IMR-90 (cell line): ENCODE measurements at regions not wholly inside any gene's neighbourhood (a gene's known extent, or its start where the extent isn't known, plus 50 kb on each side); places are given as distances from the start of the nearest gene placed in this dataset.

Experiments used
- POLR2A ChIP-seq: IDR thresholded peaks from 2 replicates; pipeline ENCODE4 v1.6.1; 2012; ENCODE audit warnings: mild to moderate bottlenecking, low read depth, low read length
- RAD21 ChIP-seq: IDR thresholded peaks from 2 replicates; pipeline ENCODE4 v1.6.1; 2012; ENCODE audit warnings: low read length, improper control_type of control experiment
- RFX5 ChIP-seq: IDR thresholded peaks from 2 replicates; pipeline ENCODE4 v1.8.0; 2012; ENCODE audit warnings: low read depth, mild to moderate bottlenecking, low read length, moderate library complexity
- TF ChIP-seq, protein P1 (sequence below): conservative IDR thresholded peaks from 2 replicates; pipeline ENCODE4 v1.5.1; 2012; ENCODE audit warnings: mild to moderate bottlenecking, low read depth, low read length, improper control_type of control experiment
- TF ChIP-seq, protein P2 (sequence below): fragments of 150-350 bp; IDR thresholded peaks from 2 replicates; pipeline ENCODE4 v1.6.1; 2017; ENCODE audit warnings: mild to moderate bottlenecking, antibody characterized with exemption, low read length, low read depth

DNA sequence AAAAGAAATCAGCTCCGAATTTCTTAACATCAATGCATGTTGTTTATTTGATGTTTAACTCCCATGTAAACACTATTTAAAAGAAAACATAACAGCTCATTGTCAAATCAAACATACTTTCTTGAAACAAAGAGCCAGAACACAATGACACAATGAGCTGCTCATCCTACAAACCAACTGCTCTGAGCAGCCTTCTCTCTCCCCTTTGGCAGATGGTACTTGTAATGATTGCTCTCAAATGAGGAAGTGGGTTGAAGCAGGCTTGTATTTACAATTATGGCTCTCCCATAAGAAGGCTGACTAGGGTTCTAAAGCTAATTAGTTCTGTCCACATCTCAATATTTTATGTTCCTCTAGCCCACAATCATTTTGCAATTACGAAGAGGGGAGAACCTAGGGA lies 637.8 kb upstream of the ADGRL3 start:
- TF ChIP-seq, protein P1, sequence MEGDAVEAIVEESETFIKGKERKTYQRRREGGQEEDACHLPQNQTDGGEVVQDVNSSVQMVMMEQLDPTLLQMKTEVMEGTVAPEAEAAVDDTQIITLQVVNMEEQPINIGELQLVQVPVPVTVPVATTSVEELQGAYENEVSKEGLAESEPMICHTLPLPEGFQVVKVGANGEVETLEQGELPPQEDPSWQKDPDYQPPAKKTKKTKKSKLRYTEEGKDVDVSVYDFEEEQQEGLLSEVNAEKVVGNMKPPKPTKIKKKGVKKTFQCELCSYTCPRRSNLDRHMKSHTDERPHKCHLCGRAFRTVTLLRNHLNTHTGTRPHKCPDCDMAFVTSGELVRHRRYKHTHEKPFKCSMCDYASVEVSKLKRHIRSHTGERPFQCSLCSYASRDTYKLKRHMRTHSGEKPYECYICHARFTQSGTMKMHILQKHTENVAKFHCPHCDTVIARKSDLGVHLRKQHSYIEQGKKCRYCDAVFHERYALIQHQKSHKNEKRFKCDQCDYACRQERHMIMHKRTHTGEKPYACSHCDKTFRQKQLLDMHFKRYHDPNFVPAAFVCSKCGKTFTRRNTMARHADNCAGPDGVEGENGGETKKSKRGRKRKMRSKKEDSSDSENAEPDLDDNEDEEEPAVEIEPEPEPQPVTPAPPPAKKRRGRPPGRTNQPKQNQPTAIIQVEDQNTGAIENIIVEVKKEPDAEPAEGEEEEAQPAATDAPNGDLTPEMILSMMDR, result no peak
- TF ChIP-seq POLR2A, result no peak
- no peak for TF ChIP-seq RAD21
- TF ChIP-seq, protein P2, sequence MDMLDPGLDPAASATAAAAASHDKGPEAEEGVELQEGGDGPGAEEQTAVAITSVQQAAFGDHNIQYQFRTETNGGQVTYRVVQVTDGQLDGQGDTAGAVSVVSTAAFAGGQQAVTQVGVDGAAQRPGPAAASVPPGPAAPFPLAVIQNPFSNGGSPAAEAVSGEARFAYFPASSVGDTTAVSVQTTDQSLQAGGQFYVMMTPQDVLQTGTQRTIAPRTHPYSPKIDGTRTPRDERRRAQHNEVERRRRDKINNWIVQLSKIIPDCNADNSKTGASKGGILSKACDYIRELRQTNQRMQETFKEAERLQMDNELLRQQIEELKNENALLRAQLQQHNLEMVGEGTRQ, result no peak
- no peak for TF ChIP-seq RFX5
